GM12878 (cell line): ENCODE measurements at regions not wholly inside any gene's neighbourhood (a gene's known extent, or its start where the extent isn't known, plus 50 kb on each side); places are given as distances from the start of the nearest gene placed in this dataset.

ENCODE experiments used
- ATAC-seq: fragments of 200-7000 bp; cut with Tn5 transposase; 3 replicates; pipeline ENCODE4 v1.9.1; 2020; ENCODE audit warnings: mild to moderate bottlenecking, moderate library complexity
- BruUV-seq: library from RNA; stranded (reverse); fragments of 400-500 nt; replicated peaks from 2 replicates; lab custom pipeline; 2021; lab: Mats Ljungman, UMichigan
- CTCF ChIA-PET: fragments of 300-600 bp; sonication (Branson Sonifier 250); formaldehyde crosslinking; extraction: SDS; loops from one replicate; lab custom pipeline; 2021; ENCODE audit warnings: inconsistent platforms; lab: Yijun Ruan, JAX
- POLR2A ChIA-PET: fragments of 350-600 bp; formaldehyde crosslinking; extraction: SDS; loops from one replicate; lab custom pipeline; 2021; ENCODE audit warnings: inconsistent platforms; lab: Charles Lee
- RAD21 ChIA-PET: fragments of 300-600 bp; sonication (Branson Sonifier 250); formaldehyde crosslinking; loops from one replicate; lab custom pipeline; 2023; ENCODE audit warnings: antibody characterized with exemption; ENCODE audit not compliant: unreplicated experiment; lab: Charles Lee
- SMC1A ChIA-PET: fragments of 300-600 bp; sonication (Branson Sonifier 250); formaldehyde crosslinking; loops from one replicate; lab custom pipeline; 2023; ENCODE audit not compliant: unreplicated experiment, uncharacterized antibody; lab: Charles Lee
- DNase-seq: peaks from one replicate; pipeline ENCODE4 v3.0.0-alpha.2; 2011; ENCODE audit warnings: low read depth, low spot score
- FAIRE-seq: peaks from 3 replicates; lab custom pipeline; 2011; peaks lifted over from hg19 to GRCh38; lab: Jason Lieb, UNC
- H2AFZ ChIP-seq: 2 replicates; pipeline ENCODE4 v1.6.0; 2011; ENCODE audit warnings: low read depth, low read length, control low read depth; ENCODE audit not compliant: control insufficient read depth
- H3K27ac ChIP-seq: 2 replicates; pipeline ENCODE4 v1.5.1; 2011; ENCODE audit warnings: control low read depth; ENCODE audit not compliant: control insufficient read depth, insufficient read depth
- H3K27me3 ChIP-seq, 2 experiments: replicated peaks in 1 of 2; 2 replicates each; pipeline versions ENCODE4 v1.6.0 to v1.6.1; 2011; ENCODE audit warnings: low read length in 1 of 2; ENCODE audit not compliant: control insufficient read depth in 2 of 2, insufficient read depth in 2 of 2
- H3K36me3 ChIP-seq, 2 experiments: 2 replicates each; pipeline ENCODE4 v1.5.1; 2011; ENCODE audit warnings: low read length in 1 of 2; ENCODE audit not compliant: control insufficient read depth in 2 of 2, insufficient read depth in 2 of 2
- H3K4me1 ChIP-seq: 2 replicates; pipeline ENCODE4 v1.6.1; 2011; ENCODE audit warnings: mild to moderate bottlenecking, low read length, moderate library complexity, mixed read lengths; ENCODE audit not compliant: control insufficient read depth, insufficient read depth
- H3K4me2 ChIP-seq: 2 replicates; pipeline ENCODE4 v1.6.0; 2011; ENCODE audit warnings: control low read depth; ENCODE audit not compliant: control insufficient read depth, insufficient read depth
- H3K4me3 ChIP-seq: fragments of 200-600 bp; sonication (generic); 2 replicates; pipeline ENCODE4 v1.5.1; 2016
- H3K79me2 ChIP-seq: 2 replicates; pipeline ENCODE4 v1.6.0; 2011; ENCODE audit warnings: low read length; ENCODE audit not compliant: control insufficient read depth, insufficient read depth
- H3K9ac ChIP-seq: 2 replicates; pipeline ENCODE4 v1.8.0; 2011; ENCODE audit warnings: low read length, control low read depth, mixed read lengths; ENCODE audit not compliant: control insufficient read depth, insufficient read depth
- H3K9me3 ChIP-seq: replicated peaks from 3 replicates; pipeline ENCODE4 v1.5.1; 2011; ENCODE audit warnings: mild to moderate bottlenecking, low read length; ENCODE audit not compliant: control insufficient read depth, insufficient read depth
- H4K20me1 ChIP-seq: 2 replicates; pipeline ENCODE4 v1.6.0; 2011; ENCODE audit not compliant: control insufficient read depth, insufficient read depth
- BCL3 ChIP-seq: IDR thresholded peaks from 2 replicates; pipeline ENCODE4 v1.6.1; 2011; ENCODE audit warnings: borderline replicate concordance, low read depth, mild to moderate bottlenecking, moderate library complexity, low read length; ENCODE audit not compliant: insufficient read depth, poor library complexity, severe bottlenecking
- CBX5 ChIP-seq: sonication (generic); IDR thresholded peaks from 2 replicates; pipeline ENCODE4 v1.6.1; 2016; ENCODE audit warnings: low read depth, moderate library complexity, mild to moderate bottlenecking, inconsistent platforms
- CEBPZ ChIP-seq: fragments of 150-350 bp; IDR thresholded peaks from 2 replicates; pipeline ENCODE4 v1.6.1; 2016; ENCODE audit warnings: low read depth, low read length
- CHD2 ChIP-seq: IDR thresholded peaks from 2 replicates; pipeline ENCODE4 v1.6.1; 2011; ENCODE audit warnings: low read depth, low read length, improper control_type of control experiment, borderline replicate concordance
- CREB1 ChIP-seq: IDR thresholded peaks from 2 replicates; pipeline ENCODE4 v1.6.1; 2012; ENCODE audit warnings: low read depth, mild to moderate bottlenecking, inconsistent platforms
- CREM ChIP-seq: IDR thresholded peaks from 2 replicates; pipeline ENCODE4 v1.6.1; 2014; ENCODE audit warnings: antibody characterized with exemption, low read depth
- IRF5 ChIP-seq: fragments of 450-650 bp; IDR thresholded peaks from 2 replicates; pipeline ENCODE4 v1.6.1; 2017; ENCODE audit warnings: borderline replicate concordance
- NRF1 ChIP-seq: conservative IDR thresholded peaks from 2 replicates; pipeline ENCODE4 v1.6.1; 2011; ENCODE audit warnings: mild to moderate bottlenecking, low read depth, low read length, improper control_type of control experiment
- POU2F2 ChIP-seq: IDR thresholded peaks from 3 replicates; pipeline ENCODE4 v1.6.1; 2011; ENCODE audit warnings: low read depth, mild to moderate bottlenecking, low read length, borderline replicate concordance
- RELA ChIP-seq: fragments of 450-650 bp; IDR thresholded peaks from 2 replicates; pipeline ENCODE4 v1.8.0; 2014; ENCODE audit warnings: borderline replicate concordance; ENCODE audit not compliant: partially characterized antibody
- SMC3 ChIP-seq: IDR thresholded peaks from 2 replicates; pipeline ENCODE4 v1.6.1; 2011; ENCODE audit warnings: low read length, improper control_type of control experiment, borderline replicate concordance
- SREBF2 ChIP-seq: IDR thresholded peaks from 2 replicates; pipeline ENCODE4 v1.6.1; 2012; ENCODE audit warnings: mild to moderate bottlenecking, low read length
- STAT3 ChIP-seq: IDR thresholded peaks from 2 replicates; pipeline ENCODE4 v1.6.1; 2011; ENCODE audit warnings: low read depth, low read length, improper control_type of control experiment
- ZBTB40 ChIP-seq: fragments of 450-650 bp; IDR thresholded peaks from 2 replicates; pipeline ENCODE4 v1.6.1; 2016; ENCODE audit warnings: mild to moderate bottlenecking, moderate library complexity, borderline replicate concordance
- WGBS: methylation state at CpG from one replicate; pipeline ENCODE4 v1.1.6; 2016; ENCODE audit warnings: low lambda C conversion rate; ENCODE audit not compliant: insufficient replicate concordance, insufficient coverage; ENCODE audit errors: missing lambda C conversion rate; 5-methylcytosine and 5-hydroxymethylcytosine counted together
- in situ Hi-C: fragments of 300-500 bp; cut with MboI; formaldehyde crosslinking; loops from 9 replicates; pipeline ENCODE4 v1.14.3; 2018; ENCODE audit warnings: mixed read lengths
- intact Hi-C: fragments of 100-400 bp; cut with micrococcal nuclease; formaldehyde crosslinking; loops from one replicate; pipeline ENCODE4 v1.14.2; 2022; ENCODE audit not compliant: unreplicated experiment

GRCh38 chr9:134537951-134538641 lies 103.5 kb upstream of the COL5A1 start:
- POLR2A ChIA-PET = no interaction called here
- no peak for FAIRE-seq
- BruUV-seq = no TSS peak
- TF ChIP-seq CREB1 = no peak
- TF ChIP-seq BCL3 = no peak
- TF ChIP-seq CREM = no peak
- no peak for TF ChIP-seq CEBPZ
- no peak for TF ChIP-seq NRF1
- no peak for TF ChIP-seq ZBTB40
- TF ChIP-seq RELA = no peak
- no peak for TF ChIP-seq IRF5
- no peak for TF ChIP-seq CHD2
- TF ChIP-seq SMC3 = no peak
- TF ChIP-seq POU2F2 = no peak
- TF ChIP-seq SREBF2 = no peak
- no peak for TF ChIP-seq STAT3
- TF ChIP-seq CBX5 = no peak

More at GRCh38 chr9:134537951-134538641, 103.5 kb upstream of the COL5A1 start:
- Histone ChIP-seq H3K27ac (no peak overlapping the region), H3K9ac (no peak overlapping the region), H4K20me1 (no peaks in the 10 kb centered on the region), H3K4me2 (no peak overlapping the region), H3K9me3 (no peaks in the 10 kb centered on the region), H3K4me3 (no peak overlapping the region), H2AFZ (no peak overlapping the region), H3K27me3 (peaks cover 0 to 1% of the 10 kb centered on the region in 2 experiments; a peak in 2 of 4 replicates), H3K79me2 (no peaks in the 10 kb centered on the region), H3K4me1 (no peaks in the 10 kb centered on the region), H3K36me3 (no peaks in the 10 kb centered on the region)
- RAD21 ChIA-PET = no interaction called here
- ATAC-seq (no peak), DNase-seq (no peak)
- intact Hi-C loops (no loop called here), in situ Hi-C loops (no loop called here)
- CTCF ChIA-PET = no interaction called here
- SMC1A ChIA-PET = interaction anchor here (1.0 kb wide), 1 partner anchor 351 kb away, joined by 3 read pairs; no protein-coding TSS in a partner anchor
- 20% methylated on average over 21 of the region's 21 CpGs for WGBS
